ENCODE measurements at regions not wholly inside any gene's neighbourhood (a gene's known extent, or its start where the extent isn't known, plus 50 kb on each side); places are given as distances from the start of the nearest gene placed in this dataset.
"Not testable (repeated sequence)": the region's sequence is repeated elsewhere in the genome, so short reads cannot be mapped to it uniquely, and the experiment has no call there.

DNA sequence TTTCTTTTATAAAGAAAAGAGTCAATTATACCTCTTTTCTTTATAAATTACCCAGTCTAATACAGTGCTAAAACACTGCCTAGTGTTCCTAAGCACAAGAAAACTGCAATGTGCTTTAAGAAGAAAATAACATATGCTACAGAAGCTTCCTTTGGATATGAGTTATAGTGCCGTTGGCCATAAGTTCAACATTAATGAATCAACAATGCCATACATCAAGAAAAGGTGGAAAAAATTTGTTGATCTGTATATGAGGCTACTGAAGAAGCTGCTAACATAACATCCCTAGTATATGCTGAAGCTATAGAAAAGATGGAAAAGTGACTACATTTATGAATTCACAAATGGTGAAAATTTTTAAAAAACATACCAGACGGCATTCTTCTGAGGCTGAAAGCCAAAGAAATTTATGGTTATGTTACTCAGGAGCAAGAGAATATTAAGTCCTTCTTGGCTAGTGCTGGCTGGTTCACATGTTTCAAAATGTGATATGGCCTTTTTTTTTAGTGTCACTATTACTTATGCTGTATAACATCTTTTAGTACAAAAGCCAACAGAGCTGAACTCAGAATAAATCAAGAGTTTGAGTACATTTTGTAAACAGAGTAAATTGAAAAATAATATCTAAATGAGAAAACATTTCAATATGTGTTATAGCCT is 743.2 kb upstream of the RGS18 start:
- 21% methylated on average over 2 of the region's 2 CpGs for WGBS (ENCODE audit: insufficient coverage, low coverage, low lambda C conversion rate, missing lambda C conversion rate)
- no peak for TF ChIP-seq POLR2A (IDR thresholded peaks at IDR 0.05)
- TF ChIP-seq CTCF (IDR thresholded peaks at IDR 0.05), result no peak
- ATAC-seq, result no peak

GRCh38 chr1:191419842-191420241 is 738.4 kb upstream of the RGS18 start:
- TF ChIP-seq POLR2A (IDR thresholded peaks at IDR 0.05), result no peak
- TF ChIP-seq CTCF (IDR thresholded peaks at IDR 0.05), result no peak
- no peaks in the 10 kb centered on the region for H3K9me3 ChIP-seq
- intact Hi-C loops (cut with DNase I), result no loop called here
- no peak overlapping the region for H3K4me3 ChIP-seq
- DNase-seq, result no peak
- no peaks in the 10 kb centered on the region for H3K4me1 ChIP-seq
- no peaks in the 10 kb centered on the region for H3K27me3 ChIP-seq
- no peak for ATAC-seq
- H3K27ac ChIP-seq, result no peak overlapping the region
- 55% methylated on average over 1 of the region's 1 CpG for WGBS (ENCODE audit: insufficient coverage, low coverage, low lambda C conversion rate, missing lambda C conversion rate)
- H3K36me3 ChIP-seq, result no peaks in the 10 kb centered on the region

More for the DNA sequence above, 743.2 kb upstream of the RGS18 start:
- H3K27me3 ChIP-seq, result no peaks in the 10 kb centered on the region
- intact Hi-C loops (cut with DNase I), result no loop called here
- H3K27ac ChIP-seq, result no peak overlapping the region
- no peaks in the 10 kb centered on the region for H3K9me3 ChIP-seq
- H3K4me3 ChIP-seq, result no peak overlapping the region
- no peaks in the 10 kb centered on the region for H3K36me3 ChIP-seq
- DNase-seq, result no peak
- H3K4me1 ChIP-seq, result no peaks in the 10 kb centered on the region

- TF ChIP-seq POLR2A (IDR thresholded peaks at IDR 0.05) (no peak), CTCF (IDR thresholded peaks at IDR 0.05) (no peak)
- ATAC-seq (no peak), DNase-seq (no peak)
- H3K27me3 ChIP-seq, result no peaks in the 10 kb centered on the region
- no peaks in the 10 kb centered on the region for H3K36me3 ChIP-seq
- no peaks in the 10 kb centered on the region for H3K4me1 ChIP-seq
- H3K27ac ChIP-seq, result no peak overlapping the region
- 31% methylated on average over 3 of the region's 3 CpGs for WGBS (ENCODE audit: insufficient coverage, low coverage, low lambda C conversion rate, missing lambda C conversion rate)
- H3K9me3 ChIP-seq, result no peaks in the 10 kb centered on the region
- intact Hi-C loops (cut with DNase I), result no loop called here
- H3K4me3 ChIP-seq, result no peak overlapping the region
Measured at GRCh38 chr1:191427593-191427992, 730.7 kb upstream of the RGS18 start.

- WGBS (ENCODE audit: insufficient coverage, low coverage, low lambda C conversion rate, missing lambda C conversion rate), result 43% methylated on average over 1 of the region's 3 CpGs
- Histone ChIP-seq H3K27me3 (no peaks in the 10 kb centered on the region), H3K4me1 (no peaks in the 10 kb centered on the region), H3K9me3 (no peaks in the 10 kb centered on the region), H3K4me3 (no peak overlapping the region), H3K27ac (no peak overlapping the region), H3K36me3 (no peaks in the 10 kb centered on the region)
- DNase-seq (no peak), ATAC-seq (no peak)
- intact Hi-C loops (cut with DNase I), result no loop called here
- no peak for TF ChIP-seq CTCF (IDR thresholded peaks at IDR 0.05)
- no peak for TF ChIP-seq POLR2A (IDR thresholded peaks at IDR 0.05)
Measured at GRCh38 chr1:191432817-191433216, 725.4 kb upstream of the RGS18 start.

DNA sequence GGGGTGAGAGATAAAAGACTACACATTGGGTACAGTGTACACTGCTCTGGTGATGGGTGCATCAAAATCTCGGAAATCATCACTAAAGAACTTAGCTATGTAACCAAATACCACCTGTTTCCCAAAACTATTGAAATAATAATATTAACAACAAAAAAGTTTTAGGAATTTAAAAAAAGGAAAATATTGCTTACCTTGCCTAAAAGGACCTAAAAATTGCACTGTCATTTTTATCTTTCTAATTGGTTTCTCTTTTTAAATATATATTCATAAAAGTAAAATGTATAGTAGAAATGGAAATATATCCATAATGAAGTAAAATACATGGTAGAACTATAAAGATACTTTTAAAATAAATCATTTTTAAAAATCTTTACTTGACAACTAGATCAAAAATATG is 719.3 kb upstream of the RGS18 start:
- Histone ChIP-seq H3K4me1 (no peaks in the 10 kb centered on the region), H3K27ac (no peak overlapping the region), H3K36me3 (no peaks in the 10 kb centered on the region), H3K4me3 (no peak overlapping the region), H3K9me3 (no peaks in the 10 kb centered on the region), H3K27me3 (no peaks in the 10 kb centered on the region)
- 11% methylated on average over 1 of the region's 1 CpG for WGBS (ENCODE audit: insufficient coverage, low coverage, low lambda C conversion rate, missing lambda C conversion rate)
- ATAC-seq (no peak), DNase-seq (no peak)
- intact Hi-C loops (cut with DNase I), result no loop called here
- TF ChIP-seq POLR2A (IDR thresholded peaks at IDR 0.05) (no peak), CTCF (IDR thresholded peaks at IDR 0.05) (no peak)

GRCh38 chr1:191448279-191448678 is 710.0 kb upstream of the RGS18 start:
- H3K4me1 ChIP-seq; H3K9me3 ChIP-seq; H3K36me3 ChIP-seq; H3K27me3 ChIP-seq; ATAC-seq; H3K4me3 ChIP-seq; intact Hi-C loops (cut with DNase I); DNase-seq; H3K27ac ChIP-seq: not testable (repeated sequence)
- 22% methylated on average over 3 of the region's 9 CpGs for WGBS (ENCODE audit: insufficient coverage, low coverage, low lambda C conversion rate, missing lambda C conversion rate)
